ENCODE measurements at regions not wholly inside any gene's neighbourhood (a gene's known extent, or its start where the extent isn't known, plus 50 kb on each side); places are given as distances from the start of the nearest gene placed in this dataset.
"Not testable (repeated sequence)": the region's sequence is repeated elsewhere in the genome, so short reads cannot be mapped to it uniquely, and the experiment has no call there.

- Histone ChIP-seq H3K9ac (ENCODE audit: low read length in 2 of 2) (no peak overlapping the region), H3K4me3 (ENCODE audit: low read length in 2 of 2) (no peak overlapping the region), H3K9me3 (ENCODE audit: control insufficient read depth in 2 of 2, low read length in 2 of 2) (no peaks in the 10 kb centered on the region), H3K27ac (ENCODE audit: low read length) (no peak overlapping the region), H3K27me3 (ENCODE audit: control insufficient read depth in 1 of 2, insufficient read depth in 2 of 2, low read length in 2 of 2) (peaks cover 0 to 4% of the 10 kb centered on the region in 2 donors), H3K36me3 (ENCODE audit: control insufficient read depth in 2 of 2, insufficient read depth in 2 of 2, low read length in 2 of 2) (no peaks in the 10 kb centered on the region), H3K4me1 (ENCODE audit: control insufficient read depth, insufficient read depth, low read length) (peaks cover 2% of the 10 kb centered on the region)
Measured at GRCh38 chr16:50449800-50450199, 81.0 kb upstream of the BRD7 start.

GRCh38 chr16:50448981-50449380 is 80.2 kb upstream of the BRD7 start:
- Histone ChIP-seq H3K27me3 (ENCODE audit: control insufficient read depth in 1 of 2, insufficient read depth in 2 of 2, low read length in 2 of 2) (peaks cover 0 to 4% of the 10 kb centered on the region in 2 donors), H3K36me3 (ENCODE audit: control insufficient read depth in 2 of 2, insufficient read depth in 2 of 2, low read length in 2 of 2) (no peaks in the 10 kb centered on the region), H3K4me3 (ENCODE audit: low read length in 2 of 2) (no peak overlapping the region), H3K27ac (ENCODE audit: low read length) (no peak overlapping the region), H3K4me1 (ENCODE audit: control insufficient read depth, insufficient read depth, low read length) (peaks cover 2% of the 10 kb centered on the region), H3K9ac (ENCODE audit: low read length in 2 of 2) (no peak overlapping the region), H3K9me3 (ENCODE audit: control insufficient read depth in 2 of 2, low read length in 2 of 2) (no peaks in the 10 kb centered on the region)

GRCh38 chr16:50448522-50448921 is 79.7 kb upstream of the BRD7 start:
- H3K27ac ChIP-seq (ENCODE audit: low read length), result no peak overlapping the region
- H3K4me1 ChIP-seq (ENCODE audit: control insufficient read depth, insufficient read depth, low read length), result peaks cover 2% of the 10 kb centered on the region
- no peak overlapping the region for H3K4me3 ChIP-seq (ENCODE audit: low read length in 2 of 2)
- H3K9me3 ChIP-seq (ENCODE audit: control insufficient read depth in 2 of 2, low read length in 2 of 2), result no peaks in the 10 kb centered on the region
- H3K27me3 ChIP-seq (ENCODE audit: control insufficient read depth in 1 of 2, insufficient read depth in 2 of 2, low read length in 2 of 2), result peaks cover 0 to 4% of the 10 kb centered on the region in 2 donors
- H3K36me3 ChIP-seq (ENCODE audit: control insufficient read depth in 2 of 2, insufficient read depth in 2 of 2, low read length in 2 of 2), result no peaks in the 10 kb centered on the region
- H3K9ac ChIP-seq (ENCODE audit: low read length in 2 of 2), result no peak overlapping the region

- not testable (repeated sequence) for H3K4me3 ChIP-seq (ENCODE audit: low read length in 2 of 2); H3K9ac ChIP-seq (ENCODE audit: low read length in 2 of 2); H3K27me3 ChIP-seq (ENCODE audit: control insufficient read depth in 1 of 2, insufficient read depth in 2 of 2, low read length in 2 of 2); H3K36me3 ChIP-seq (ENCODE audit: control insufficient read depth in 2 of 2, insufficient read depth in 2 of 2, low read length in 2 of 2); H3K9me3 ChIP-seq (ENCODE audit: control insufficient read depth in 2 of 2, low read length in 2 of 2); H3K27ac ChIP-seq (ENCODE audit: low read length); H3K4me1 ChIP-seq (ENCODE audit: control insufficient read depth, insufficient read depth, low read length)
Measured at GRCh38 chr16:50447386-50447785, 78.6 kb upstream of the BRD7 start.

DNA sequence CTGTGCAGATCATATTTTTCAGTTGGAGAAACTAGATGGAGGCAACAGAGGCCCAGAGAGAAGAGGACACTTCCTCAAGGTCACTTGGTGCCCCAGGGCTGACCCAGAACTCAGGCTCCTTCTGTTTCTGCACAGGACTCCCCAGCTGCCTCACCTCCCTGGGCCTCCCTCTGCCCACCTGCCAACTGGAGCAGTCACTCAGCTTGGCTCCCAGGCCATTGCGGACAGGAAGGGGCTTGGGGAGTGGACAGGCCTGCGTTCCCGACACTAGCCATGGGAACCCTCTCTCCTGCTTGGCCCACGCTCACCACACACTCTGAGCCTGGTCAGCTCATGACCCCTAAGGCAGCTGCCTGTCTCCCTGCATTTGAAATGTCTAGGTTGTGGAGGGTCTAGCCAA is 78.1 kb upstream of the BRD7 start:
- no peak overlapping the region for H3K4me3 ChIP-seq (ENCODE audit: low read length in 2 of 2)
- H3K27ac ChIP-seq (ENCODE audit: low read length), result no peak overlapping the region
- no peaks in the 10 kb centered on the region for H3K36me3 ChIP-seq (ENCODE audit: control insufficient read depth in 2 of 2, insufficient read depth in 2 of 2, low read length in 2 of 2)
- H3K4me1 ChIP-seq (ENCODE audit: control insufficient read depth, insufficient read depth, low read length), result peaks cover 2% of the 10 kb centered on the region
- H3K27me3 ChIP-seq (ENCODE audit: control insufficient read depth in 1 of 2, insufficient read depth in 2 of 2, low read length in 2 of 2), result peaks cover 0 to 4% of the 10 kb centered on the region in 2 donors
- no peak overlapping the region for H3K9ac ChIP-seq (ENCODE audit: low read length in 2 of 2)
- no peaks in the 10 kb centered on the region for H3K9me3 ChIP-seq (ENCODE audit: control insufficient read depth in 2 of 2, low read length in 2 of 2)

- Histone ChIP-seq H3K9ac (ENCODE audit: low read length in 2 of 2) (no peak overlapping the region), H3K36me3 (ENCODE audit: control insufficient read depth in 2 of 2, insufficient read depth in 2 of 2, low read length in 2 of 2) (no peaks in the 10 kb centered on the region), H3K4me3 (ENCODE audit: low read length in 2 of 2) (no peak overlapping the region), H3K4me1 (ENCODE audit: control insufficient read depth, insufficient read depth, low read length) (no peaks in the 10 kb centered on the region), H3K27ac (ENCODE audit: low read length) (no peak overlapping the region), H3K9me3 (ENCODE audit: control insufficient read depth in 2 of 2, low read length in 2 of 2) (peaks cover 0 to 4% of the 10 kb centered on the region in 2 donors), H3K27me3 (ENCODE audit: control insufficient read depth in 1 of 2, insufficient read depth in 2 of 2, low read length in 2 of 2) (peaks cover 0 to 4% of the 10 kb centered on the region in 2 donors)
Measured at GRCh38 chr16:50445621-50446555, 77.1 kb upstream of the BRD7 start.

- no peak overlapping the region for H3K4me3 ChIP-seq (ENCODE audit: low read length in 2 of 2)
- no peaks in the 10 kb centered on the region for H3K36me3 ChIP-seq (ENCODE audit: control insufficient read depth in 2 of 2, insufficient read depth in 2 of 2, low read length in 2 of 2)
- no peak overlapping the region for H3K9ac ChIP-seq (ENCODE audit: low read length in 2 of 2)
- peaks cover 0 to 4% of the 10 kb centered on the region in 2 donors for H3K27me3 ChIP-seq (ENCODE audit: control insufficient read depth in 1 of 2, insufficient read depth in 2 of 2, low read length in 2 of 2)
- H3K27ac ChIP-seq (ENCODE audit: low read length), result no peak overlapping the region
- no peaks in the 10 kb centered on the region for H3K4me1 ChIP-seq (ENCODE audit: control insufficient read depth, insufficient read depth, low read length)
- H3K9me3 ChIP-seq (ENCODE audit: control insufficient read depth in 2 of 2, low read length in 2 of 2), result peaks cover 0 to 5% of the 10 kb centered on the region in 2 donors
Measured at GRCh38 chr16:50444526-50444925, 75.7 kb upstream of the BRD7 start.

- Histone ChIP-seq H3K9me3 (ENCODE audit: control insufficient read depth in 2 of 2, low read length in 2 of 2) (peaks cover 3 to 13% of the 10 kb centered on the region in 2 donors), H3K4me3 (ENCODE audit: low read length in 2 of 2) (no peak overlapping the region), H3K9ac (ENCODE audit: low read length in 2 of 2) (no peak overlapping the region), H3K36me3 (ENCODE audit: control insufficient read depth in 2 of 2, insufficient read depth in 2 of 2, low read length in 2 of 2) (no peaks in the 10 kb centered on the region), H3K4me1 (ENCODE audit: control insufficient read depth, insufficient read depth, low read length) (no peaks in the 10 kb centered on the region), H3K27ac (ENCODE audit: low read length) (no peak overlapping the region), H3K27me3 (ENCODE audit: control insufficient read depth in 1 of 2, insufficient read depth in 2 of 2, low read length in 2 of 2) (peaks cover 0 to 2% of the 10 kb centered on the region in 2 donors)
Measured at GRCh38 chr16:50442221-50442620, 73.4 kb upstream of the BRD7 start.

DNA sequence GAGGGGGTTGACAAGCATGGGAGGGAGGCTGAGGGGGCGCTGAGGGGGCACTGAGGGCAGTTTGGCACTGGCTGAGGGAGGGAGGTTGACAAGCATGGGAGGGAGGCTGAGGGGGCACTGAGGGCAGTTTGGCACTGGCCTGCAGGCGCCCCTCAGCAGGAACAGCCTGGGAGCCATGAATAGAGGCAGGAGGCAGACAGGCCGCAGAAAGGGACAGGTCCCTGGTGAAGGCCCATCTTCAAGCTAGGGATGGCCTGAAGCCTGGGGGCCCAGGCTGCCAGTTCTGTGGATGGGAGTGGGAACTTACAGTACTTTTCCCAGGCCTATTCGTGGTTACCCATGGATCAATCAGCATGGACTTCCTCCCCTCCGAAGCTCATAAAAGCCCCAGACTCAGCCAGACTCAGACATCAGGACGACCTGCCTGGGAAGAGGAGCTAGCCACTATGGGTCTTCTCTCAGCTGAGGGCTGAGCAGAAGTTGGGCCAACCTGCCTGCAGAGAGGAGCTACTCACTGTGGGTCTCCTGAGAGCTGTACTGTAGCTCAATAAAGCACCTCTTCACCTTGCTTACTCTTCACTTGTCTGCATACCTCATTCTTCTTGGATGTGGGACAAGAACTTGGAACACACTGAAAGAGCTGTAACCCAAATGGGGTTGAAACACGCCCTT is 72.8 kb upstream of the BRD7 start:
- no peak overlapping the region for H3K4me3 ChIP-seq (ENCODE audit: low read length in 2 of 2)
- peaks cover 0 to under 1% of the 10 kb centered on the region in 2 donors for H3K27me3 ChIP-seq (ENCODE audit: control insufficient read depth in 1 of 2, insufficient read depth in 2 of 2, low read length in 2 of 2)
- no peaks in the 10 kb centered on the region for H3K4me1 ChIP-seq (ENCODE audit: control insufficient read depth, insufficient read depth, low read length)
- peaks cover 3 to 13% of the 10 kb centered on the region in 2 donors for H3K9me3 ChIP-seq (ENCODE audit: control insufficient read depth in 2 of 2, low read length in 2 of 2)
- no peak overlapping the region for H3K27ac ChIP-seq (ENCODE audit: low read length)
- H3K36me3 ChIP-seq (ENCODE audit: control insufficient read depth in 2 of 2, insufficient read depth in 2 of 2, low read length in 2 of 2), result no peaks in the 10 kb centered on the region
- no peak overlapping the region for H3K9ac ChIP-seq (ENCODE audit: low read length in 2 of 2)

GRCh38 chr16:50440991-50441390 is 72.2 kb upstream of the BRD7 start:
- peaks cover 3 to 13% of the 10 kb centered on the region in 2 donors for H3K9me3 ChIP-seq (ENCODE audit: control insufficient read depth in 2 of 2, low read length in 2 of 2)
- H3K27me3 ChIP-seq (ENCODE audit: control insufficient read depth in 1 of 2, insufficient read depth in 2 of 2, low read length in 2 of 2), result peaks cover 0 to 4% of the 10 kb centered on the region in 2 donors
- no peak overlapping the region for H3K4me3 ChIP-seq (ENCODE audit: low read length in 2 of 2)

More at GRCh38 chr16:50440991-50441390, 72.2 kb upstream of the BRD7 start:
- no peaks in the 10 kb centered on the region for H3K4me1 ChIP-seq (ENCODE audit: control insufficient read depth, insufficient read depth, low read length)
- H3K36me3 ChIP-seq (ENCODE audit: control insufficient read depth in 2 of 2, insufficient read depth in 2 of 2, low read length in 2 of 2), result no peaks in the 10 kb centered on the region
- no peak overlapping the region for H3K27ac ChIP-seq (ENCODE audit: low read length)
- no peak overlapping the region for H3K9ac ChIP-seq (ENCODE audit: low read length in 2 of 2)
